ENCODE measurements at regions not wholly inside any gene's neighbourhood (a gene's known extent, or its start where the extent isn't known, plus 50 kb on each side); places are given as distances from the start of the nearest gene placed in this dataset.

DNA sequence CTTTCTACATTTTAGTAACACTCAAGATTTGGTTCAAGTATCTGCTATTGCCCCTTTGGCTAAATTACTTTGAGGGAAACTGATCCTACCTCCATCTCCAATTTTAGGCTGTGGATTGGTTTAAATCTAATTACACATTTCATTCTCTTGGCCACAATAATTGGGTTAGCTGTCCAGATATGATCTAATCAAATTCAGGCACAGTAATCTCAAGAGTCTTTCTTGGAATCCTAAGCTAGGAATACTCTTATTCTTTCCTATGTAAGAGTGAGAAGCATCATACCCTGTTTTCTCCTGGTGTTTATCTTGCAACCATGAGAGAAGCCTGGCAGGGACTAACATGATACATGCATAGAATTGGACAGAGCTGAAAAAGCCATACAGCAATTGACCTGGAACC is 300.4 kb upstream of the MARCKS start:
- H3K9me3 Mint-ChIP-seq = no peaks in the 10 kb centered on the region
- no peak overlapping the region for H3K27ac Mint-ChIP-seq
- no peak overlapping the region for H3K4me3 Mint-ChIP-seq
- no peaks in the 10 kb centered on the region for H3K36me3 Mint-ChIP-seq
- no peaks in the 10 kb centered on the region for H3K27me3 Mint-ChIP-seq
- DNase-seq (ENCODE audit: extremely low spot score, unreplicated experiment) = no peak
- peaks cover 5% of the 10 kb centered on the region for H3K4me1 Mint-ChIP-seq (ENCODE audit: unreplicated experiment)
- TF ChIP-seq, protein P1, sequence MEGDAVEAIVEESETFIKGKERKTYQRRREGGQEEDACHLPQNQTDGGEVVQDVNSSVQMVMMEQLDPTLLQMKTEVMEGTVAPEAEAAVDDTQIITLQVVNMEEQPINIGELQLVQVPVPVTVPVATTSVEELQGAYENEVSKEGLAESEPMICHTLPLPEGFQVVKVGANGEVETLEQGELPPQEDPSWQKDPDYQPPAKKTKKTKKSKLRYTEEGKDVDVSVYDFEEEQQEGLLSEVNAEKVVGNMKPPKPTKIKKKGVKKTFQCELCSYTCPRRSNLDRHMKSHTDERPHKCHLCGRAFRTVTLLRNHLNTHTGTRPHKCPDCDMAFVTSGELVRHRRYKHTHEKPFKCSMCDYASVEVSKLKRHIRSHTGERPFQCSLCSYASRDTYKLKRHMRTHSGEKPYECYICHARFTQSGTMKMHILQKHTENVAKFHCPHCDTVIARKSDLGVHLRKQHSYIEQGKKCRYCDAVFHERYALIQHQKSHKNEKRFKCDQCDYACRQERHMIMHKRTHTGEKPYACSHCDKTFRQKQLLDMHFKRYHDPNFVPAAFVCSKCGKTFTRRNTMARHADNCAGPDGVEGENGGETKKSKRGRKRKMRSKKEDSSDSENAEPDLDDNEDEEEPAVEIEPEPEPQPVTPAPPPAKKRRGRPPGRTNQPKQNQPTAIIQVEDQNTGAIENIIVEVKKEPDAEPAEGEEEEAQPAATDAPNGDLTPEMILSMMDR (conservative IDR thresholded peaks at IDR 0.05) = no peak

DNA sequence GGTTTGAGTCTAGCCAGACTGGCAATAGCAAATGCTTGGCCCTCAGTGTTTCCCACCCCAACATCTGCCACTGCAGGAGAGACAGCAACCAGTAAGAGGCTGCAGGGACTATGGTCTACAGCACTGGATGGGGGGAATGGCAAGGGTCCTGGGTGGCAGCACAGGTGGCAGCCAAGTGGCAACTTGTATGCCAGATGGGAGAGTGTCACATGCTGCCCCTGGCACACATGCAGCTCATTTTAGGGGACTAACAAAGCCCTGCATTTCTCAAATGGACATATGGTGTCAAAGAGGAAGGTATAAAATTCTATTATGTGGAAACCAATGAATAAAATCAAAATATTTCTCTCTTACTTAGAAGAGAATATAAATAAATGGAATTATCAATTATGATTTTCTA is 298.7 kb upstream of the MARCKS start:
- no peak overlapping the region for H3K4me3 Mint-ChIP-seq
- H3K4me1 Mint-ChIP-seq (ENCODE audit: unreplicated experiment) = peaks cover 12% of the 10 kb centered on the region
- TF ChIP-seq, protein P1 (conservative IDR thresholded peaks at IDR 0.05) = no peak
- DNase-seq (ENCODE audit: extremely low spot score, unreplicated experiment) = no peak
- H3K36me3 Mint-ChIP-seq = no peaks in the 10 kb centered on the region
- no peaks in the 10 kb centered on the region for H3K27me3 Mint-ChIP-seq
- no peaks in the 10 kb centered on the region for H3K9me3 Mint-ChIP-seq
- no peak overlapping the region for H3K27ac Mint-ChIP-seq

GRCh38 chr6:113558966-113559365 is 298.2 kb upstream of the MARCKS start:
- TF ChIP-seq, protein P1 (conservative IDR thresholded peaks at IDR 0.05) = no peak
- peak overlapping the region; percentile 8 for H3K27ac Mint-ChIP-seq
- H3K4me3 Mint-ChIP-seq = no peak overlapping the region
- no peaks in the 10 kb centered on the region for H3K27me3 Mint-ChIP-seq
- DNase-seq (ENCODE audit: extremely low spot score, unreplicated experiment) = no peak
- H3K9me3 Mint-ChIP-seq = no peaks in the 10 kb centered on the region
- peaks cover 12% of the 10 kb centered on the region for H3K4me1 Mint-ChIP-seq (ENCODE audit: unreplicated experiment)
- no peaks in the 10 kb centered on the region for H3K36me3 Mint-ChIP-seq

- H3K27ac Mint-ChIP-seq = no peak overlapping the region
- H3K36me3 Mint-ChIP-seq = no peaks in the 10 kb centered on the region
- no peak overlapping the region for H3K4me3 Mint-ChIP-seq
- no peak for DNase-seq (ENCODE audit: extremely low spot score, unreplicated experiment)
- H3K27me3 Mint-ChIP-seq = peaks cover 7% of the 10 kb centered on the region
- peaks cover 24% of the 10 kb centered on the region for H3K4me1 Mint-ChIP-seq (ENCODE audit: unreplicated experiment)
- TF ChIP-seq, protein P1 (conservative IDR thresholded peaks at IDR 0.05) = no peak
- no peaks in the 10 kb centered on the region for H3K9me3 Mint-ChIP-seq
These were observed 296.8 kb upstream of the MARCKS start for GRCh38 chr6:113560376-113560775.

DNA sequence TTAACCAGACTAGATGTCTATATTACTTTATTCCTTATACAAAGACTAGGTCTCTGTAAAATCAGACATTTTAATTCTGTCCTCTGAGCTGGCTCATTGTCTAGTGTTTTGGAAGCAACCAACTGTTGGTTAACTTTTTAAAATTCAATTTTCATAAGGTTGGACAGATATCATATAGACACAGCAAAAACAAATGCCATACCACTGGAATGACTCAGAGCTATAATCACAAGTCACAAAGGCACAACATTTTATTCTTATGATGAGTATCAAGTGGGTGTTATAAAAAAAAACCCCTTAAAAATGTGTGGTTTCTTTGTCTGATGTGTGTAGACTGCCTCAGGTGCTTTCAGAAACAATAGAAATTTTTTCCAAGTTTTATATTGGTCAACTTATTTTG is 296.2 kb upstream of the MARCKS start:
- Mint-ChIP-seq H3K4me1 (ENCODE audit: unreplicated experiment) (peaks cover 30% of the 10 kb centered on the region), H3K9me3 (peaks cover 1% of the 10 kb centered on the region), H3K4me3 (no peak overlapping the region), H3K27me3 (peaks cover 7% of the 10 kb centered on the region), H3K27ac (no peak overlapping the region), H3K36me3 (no peaks in the 10 kb centered on the region)
- TF ChIP-seq, protein P1 (conservative IDR thresholded peaks at IDR 0.05) = no peak
- no peak for DNase-seq (ENCODE audit: extremely low spot score, unreplicated experiment)

DNA sequence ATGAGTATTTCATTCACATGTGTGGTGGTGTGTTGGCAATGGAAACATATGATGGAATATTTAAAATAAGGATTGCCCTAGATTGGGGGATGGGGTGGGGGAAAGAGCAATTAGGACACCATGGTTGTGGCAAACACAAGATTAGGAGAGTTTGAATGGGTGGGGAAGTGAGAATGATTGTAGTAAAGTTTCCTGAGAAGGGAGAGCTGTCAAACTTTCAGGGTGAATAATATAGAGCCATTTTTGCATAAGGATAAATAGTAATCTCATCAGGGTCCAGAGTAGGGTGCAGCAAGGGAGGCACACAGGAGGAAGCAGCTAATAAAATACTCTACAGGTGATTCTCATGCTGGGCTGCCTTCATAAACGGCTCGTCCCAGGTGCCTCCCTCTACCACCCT is 294.9 kb upstream of the MARCKS start:
- Mint-ChIP-seq H3K4me3 (no peak overlapping the region), H3K36me3 (no peaks in the 10 kb centered on the region), H3K4me1 (ENCODE audit: unreplicated experiment) (peaks cover 33% of the 10 kb centered on the region), H3K9me3 (peaks cover 5% of the 10 kb centered on the region), H3K27me3 (peaks cover 7% of the 10 kb centered on the region), H3K27ac (no peak overlapping the region)
- TF ChIP-seq, protein P1 (conservative IDR thresholded peaks at IDR 0.05) = no peak
- DNase-seq (ENCODE audit: extremely low spot score, unreplicated experiment) = no peak
